ENCODE measurements at regions not wholly inside any gene's neighbourhood (a gene's known extent, or its start where the extent isn't known, plus 50 kb on each side); places are given as distances from the start of the nearest gene placed in this dataset.

DNA sequence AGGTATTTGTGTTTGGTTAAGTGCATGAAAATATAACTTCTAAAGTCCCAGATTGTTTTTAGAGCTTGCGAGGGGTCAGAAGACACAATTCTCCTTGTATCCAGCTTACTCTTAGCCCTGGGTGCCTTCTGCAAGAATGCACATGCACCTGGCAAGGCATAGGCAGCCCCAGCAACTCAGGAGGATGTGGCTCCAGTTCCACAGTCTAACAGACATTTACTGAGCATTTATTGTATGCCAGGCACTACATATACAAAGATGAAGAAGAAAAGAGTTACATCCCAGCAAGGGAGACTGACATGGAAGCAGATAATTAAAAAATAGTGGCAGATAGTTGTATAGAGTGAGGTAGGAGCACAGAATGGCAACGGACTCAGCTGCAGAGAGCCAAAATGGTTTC lies 101.1 kb upstream of the FRY start:
- no peak for DNase-seq

- no peak for DNase-seq
Observed at GRCh38 chr13:31930901-31931522, 100.6 kb upstream of the FRY start.

DNA sequence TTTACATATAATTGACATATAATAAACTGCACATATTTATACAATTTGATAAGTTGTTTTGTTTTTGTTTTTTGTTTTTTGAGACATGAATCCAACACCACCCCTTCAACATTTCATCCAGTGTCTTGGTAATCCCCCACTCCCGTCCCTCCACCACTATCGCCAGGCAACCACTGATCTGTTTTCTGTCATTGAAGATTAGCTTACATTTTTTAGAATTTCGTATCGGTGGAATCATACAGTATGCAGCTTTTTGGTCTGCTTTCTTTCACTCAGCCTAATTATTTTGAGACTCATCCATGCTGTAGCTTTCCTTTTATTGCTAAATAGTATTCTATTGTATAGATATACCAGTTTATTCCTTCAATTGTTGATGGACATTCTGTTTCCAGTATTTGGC lies 94.1 kb upstream of the FRY start:
- no peak for DNase-seq

- DNase-seq = no peak
Observed at GRCh38 chr13:31940076-31940475, 91.5 kb upstream of the FRY start.

GRCh38 chr13:31943591-31943990 lies 88.0 kb upstream of the FRY start:
- DNase-seq = no peak

DNA sequence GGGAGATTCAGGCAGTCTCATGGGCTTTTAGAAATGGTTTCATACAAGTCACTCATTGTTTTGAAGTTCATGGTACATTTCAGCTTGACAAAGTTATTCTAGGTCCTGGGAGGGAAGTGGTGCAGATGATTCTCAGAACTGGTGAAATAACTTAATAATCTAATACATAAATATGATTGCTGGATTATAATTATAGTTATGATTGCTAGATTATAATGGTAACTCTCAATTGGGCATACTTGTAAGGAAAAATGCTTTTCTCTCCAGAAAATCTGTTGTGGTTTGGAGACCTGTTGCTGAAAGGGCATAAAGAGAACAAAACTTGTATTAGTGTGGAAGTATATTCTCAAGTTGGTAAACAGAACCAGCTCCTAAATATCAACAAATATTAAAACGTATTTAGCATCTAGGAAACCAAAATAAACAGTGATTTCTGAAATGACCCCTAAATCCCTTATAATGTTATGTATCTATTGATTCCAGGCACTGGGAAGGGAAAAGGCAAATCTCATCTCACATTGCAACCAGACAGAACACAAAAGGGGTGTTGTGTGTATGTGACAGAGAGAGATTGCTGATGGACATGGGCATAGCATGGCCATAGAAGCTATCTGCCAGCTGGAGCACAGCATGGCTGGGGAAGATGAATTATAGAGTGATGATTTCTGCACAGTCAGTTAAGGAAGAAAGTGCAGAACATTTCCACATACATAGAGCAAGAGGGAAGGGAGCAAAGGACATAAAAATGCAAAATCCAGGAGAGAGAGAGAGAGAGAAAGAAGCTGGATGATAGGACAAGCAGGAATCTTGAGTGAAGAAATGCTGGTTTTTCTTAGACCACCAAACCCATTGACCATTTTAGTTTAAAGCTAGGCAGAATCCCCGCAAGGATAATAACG lies 87.1 kb upstream of the FRY start:
- no peak for DNase-seq

GRCh38 chr13:31945202-31945961 lies 86.2 kb upstream of the FRY start:
- no peak for DNase-seq

DNA sequence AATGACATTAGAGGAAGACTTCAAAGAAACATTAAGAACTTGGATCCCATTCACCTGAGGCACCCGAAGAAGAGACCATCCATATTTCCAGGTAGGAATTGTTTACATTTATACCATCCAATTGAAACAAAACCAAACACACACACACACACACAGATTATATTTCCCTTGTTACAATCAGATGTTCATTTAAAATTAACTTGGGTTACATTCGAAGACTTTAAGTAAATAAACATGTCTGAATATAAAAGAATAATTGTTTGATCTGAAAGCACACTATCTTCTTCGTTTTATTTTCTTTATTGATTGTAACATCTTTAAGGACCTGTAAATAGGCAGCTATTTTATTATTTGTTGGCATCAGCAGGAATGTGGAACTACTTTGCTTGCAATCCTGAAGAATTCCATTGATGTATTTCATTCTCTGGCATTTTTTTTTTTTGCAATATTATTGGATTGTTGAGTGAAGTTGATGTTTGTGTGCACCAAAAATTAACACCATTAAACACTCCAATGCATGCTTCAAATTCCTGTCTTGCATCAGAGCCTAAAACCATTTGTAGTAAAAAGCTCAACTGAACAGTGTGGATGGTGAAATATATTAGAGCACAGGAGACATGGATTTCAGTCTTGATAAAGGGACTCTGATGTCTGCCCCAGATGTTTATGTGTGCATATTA lies 85.3 kb upstream of the FRY start:
- no peak for DNase-seq

- no peak for DNase-seq
Observed at GRCh38 chr13:31947105-31947504, 84.5 kb upstream of the FRY start.

DNA sequence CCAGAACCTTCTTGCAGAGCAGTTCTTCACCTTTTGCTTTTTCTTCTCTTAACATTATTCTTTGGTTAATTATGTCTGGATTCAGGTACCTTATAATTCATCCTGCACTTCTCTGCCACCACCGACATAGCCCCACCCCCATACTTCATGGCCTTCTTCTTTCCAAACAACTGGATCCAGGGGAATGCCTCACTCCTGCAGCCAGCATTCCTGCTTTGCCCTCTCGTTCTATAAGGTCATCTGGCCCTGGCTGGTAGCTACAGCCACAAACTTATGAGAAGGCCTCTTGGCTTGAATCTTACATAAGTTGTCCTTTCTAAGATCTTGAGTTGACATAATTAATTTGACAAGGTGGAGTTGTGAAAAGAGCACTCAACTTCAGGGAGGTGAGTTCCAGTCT lies 84.1 kb upstream of the FRY start:
- DNase-seq = no peak

DNA sequence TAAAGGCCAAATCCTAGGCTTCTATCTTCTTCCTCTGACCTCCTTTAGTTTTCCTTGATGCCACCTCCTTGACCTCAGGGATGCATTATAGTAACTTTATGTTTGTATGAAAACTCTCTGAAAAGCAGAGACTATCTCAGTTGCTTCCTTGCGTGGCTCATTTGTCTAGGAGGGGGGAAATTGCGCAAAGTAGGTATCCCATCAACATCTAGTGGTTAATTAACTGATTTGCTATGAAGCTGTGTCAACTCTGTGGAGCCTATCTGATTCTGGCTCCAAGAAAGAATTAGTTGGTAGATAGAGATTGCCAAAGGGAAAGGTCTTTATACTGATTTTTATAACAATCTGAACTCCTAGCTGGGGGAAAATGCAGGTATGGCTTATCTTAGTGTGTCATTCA lies 82.1 kb upstream of the FRY start:
- DNase-seq = no peak

DNA sequence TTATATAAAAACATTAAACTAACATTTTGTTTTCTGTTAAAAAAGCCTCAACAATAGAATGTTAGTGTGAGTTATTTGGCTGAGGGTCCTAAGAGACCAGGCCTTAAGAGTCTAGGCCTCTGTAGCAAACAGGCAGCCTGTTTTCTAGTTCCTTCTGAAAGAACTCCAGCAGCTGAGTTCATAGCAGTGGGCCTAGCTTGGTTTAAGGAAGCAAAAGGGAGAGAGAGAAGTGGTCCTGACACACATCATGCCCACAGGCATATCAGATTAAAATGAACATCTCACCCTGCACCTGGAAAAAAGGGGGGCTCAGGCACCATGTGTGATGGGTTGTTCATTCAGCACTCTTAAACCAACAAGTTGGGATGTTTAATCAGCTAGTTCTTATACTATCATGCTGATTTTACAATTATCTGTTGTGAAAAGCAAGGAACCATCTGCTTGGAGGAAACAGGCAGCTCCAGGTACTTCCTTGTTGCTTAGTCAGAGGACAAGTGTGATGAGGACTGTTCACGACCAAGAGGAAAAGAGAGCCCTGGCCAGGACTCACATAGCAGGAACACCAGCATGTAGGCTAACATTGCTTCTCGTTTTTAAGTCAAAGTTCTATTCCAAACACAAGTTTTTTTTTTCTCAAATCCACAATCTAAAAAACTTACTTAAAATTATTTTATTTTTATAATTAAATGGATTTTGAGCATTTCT lies 81.3 kb upstream of the FRY start:
- DNase-seq = no peak

GRCh38 chr13:31951215-31951678 lies 80.3 kb upstream of the FRY start:
- DNase-seq = no peak

- no peak for DNase-seq
Observed at GRCh38 chr13:31952641-31953380, 78.8 kb upstream of the FRY start.

DNA sequence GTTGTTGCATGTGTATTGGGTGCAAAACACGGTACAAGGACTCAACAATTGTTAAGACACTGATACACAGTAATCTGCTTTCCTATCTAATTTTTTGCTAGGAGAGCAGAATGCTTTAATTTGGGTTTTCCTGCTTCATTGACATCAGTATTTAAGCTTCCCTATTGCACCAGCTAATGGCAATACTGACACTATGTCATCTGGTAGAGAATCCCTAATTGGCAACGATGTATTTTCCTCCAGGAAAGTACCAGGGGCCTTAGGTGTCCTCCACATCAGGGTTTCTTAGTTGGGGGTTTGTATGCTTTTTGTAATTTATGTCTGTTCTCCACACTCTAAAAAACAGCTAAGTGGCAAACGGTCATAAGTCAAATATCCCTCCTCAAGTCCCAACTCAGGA lies 76.5 kb upstream of the FRY start:
- no peak for DNase-seq

- no peak for DNase-seq
Observed at GRCh38 chr13:31955741-31956140, 75.8 kb upstream of the FRY start.

DNA sequence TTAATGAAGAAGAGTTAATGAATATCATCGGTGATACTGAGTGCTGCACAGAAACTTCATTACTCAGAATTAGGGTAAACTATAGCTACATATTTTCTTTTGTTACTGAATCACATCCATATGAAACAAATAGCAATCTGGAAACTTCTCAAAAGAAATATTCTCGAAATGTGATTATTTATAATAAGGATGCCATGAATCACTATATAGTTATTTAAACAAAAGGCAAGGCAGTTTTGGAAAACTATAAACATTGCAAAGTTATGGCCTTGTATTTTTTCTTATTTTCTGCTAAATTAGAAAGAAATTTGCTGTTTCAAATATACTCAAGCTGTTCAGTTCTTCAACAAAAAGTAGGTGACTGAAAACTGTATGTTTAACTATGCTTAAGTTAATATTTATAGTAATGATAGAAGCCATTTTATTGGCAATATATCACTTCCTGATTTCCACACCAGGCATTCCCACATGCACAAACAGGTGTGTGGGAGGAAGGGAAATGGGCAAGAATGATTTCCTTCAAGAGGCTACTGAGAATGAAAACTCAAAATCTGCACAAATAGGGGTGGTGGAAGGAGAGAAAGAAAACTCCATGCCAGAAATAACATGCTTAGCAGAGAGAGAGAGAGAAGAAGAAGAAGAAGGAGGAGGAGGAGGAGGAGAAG lies 74.5 kb upstream of the FRY start:
- DNase-seq = no peak

DNA sequence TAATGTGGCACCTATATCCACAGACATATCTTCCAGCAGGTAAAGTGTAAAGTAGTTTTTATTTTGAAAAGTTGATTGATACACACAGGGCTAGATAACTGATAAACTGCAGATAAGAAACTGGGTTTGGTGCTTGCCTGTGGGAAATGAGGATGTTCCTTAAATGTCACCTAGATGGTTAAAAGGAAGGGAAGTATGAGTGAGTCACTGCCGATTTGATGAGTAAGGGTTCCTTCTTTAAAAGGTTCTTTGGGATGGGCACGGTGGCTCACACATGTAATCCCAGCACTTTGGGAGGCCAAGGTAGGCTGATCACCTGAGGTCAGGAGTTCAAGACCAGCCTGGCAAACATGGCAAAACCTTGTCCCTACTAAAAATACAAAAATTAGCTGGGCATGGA lies 73.8 kb upstream of the FRY start:
- no peak for DNase-seq

GRCh38 chr13:31962731-31963370 lies 68.7 kb upstream of the FRY start:
- no peak for DNase-seq

DNA sequence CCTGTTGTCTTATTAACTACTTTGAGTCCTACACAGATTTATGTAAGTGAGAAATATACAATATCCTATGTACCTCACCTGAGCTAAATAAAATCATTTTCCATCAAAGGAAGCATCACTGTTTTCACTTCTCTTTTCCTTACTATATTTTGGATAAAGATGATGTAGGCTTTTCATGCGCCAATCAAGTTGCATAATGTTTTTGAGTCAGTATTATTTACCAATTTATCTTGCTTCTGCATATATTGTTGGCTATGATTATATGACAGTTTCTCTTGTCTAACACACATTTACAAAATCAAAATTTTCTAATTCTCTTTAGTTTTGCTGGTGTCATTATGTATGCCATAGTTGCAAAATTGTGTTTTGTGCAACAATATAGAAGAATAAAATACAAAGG lies 67.9 kb upstream of the FRY start:
- no peak for DNase-seq

- no peak for DNase-seq
Observed at GRCh38 chr13:31964168-31964567, 67.4 kb upstream of the FRY start.
